ENCODE measurements at regions not wholly inside any gene's neighbourhood (a gene's known extent, or its start where the extent isn't known, plus 50 kb on each side); places are given as distances from the start of the nearest gene placed in this dataset.

- no peaks in the 10 kb centered on the region for H3K36me3 ChIP-seq (ENCODE audit: insufficient read depth)
- H3K4me1 ChIP-seq (ENCODE audit: insufficient read depth) = no peaks in the 10 kb centered on the region
- no peak for DNase-seq (ENCODE audit: extremely low spot score)
- no peak overlapping the region for H3K4me3 ChIP-seq (ENCODE audit: low read depth, low read length)
- no peak overlapping the region for H3K27ac ChIP-seq (ENCODE audit: low read depth)
- 85% methylated on average over 2 of the region's 2 CpGs for WGBS
Measured at GRCh38 chr5:157924490-157924889, 65.5 kb upstream of the CLINT1 start.

DNA sequence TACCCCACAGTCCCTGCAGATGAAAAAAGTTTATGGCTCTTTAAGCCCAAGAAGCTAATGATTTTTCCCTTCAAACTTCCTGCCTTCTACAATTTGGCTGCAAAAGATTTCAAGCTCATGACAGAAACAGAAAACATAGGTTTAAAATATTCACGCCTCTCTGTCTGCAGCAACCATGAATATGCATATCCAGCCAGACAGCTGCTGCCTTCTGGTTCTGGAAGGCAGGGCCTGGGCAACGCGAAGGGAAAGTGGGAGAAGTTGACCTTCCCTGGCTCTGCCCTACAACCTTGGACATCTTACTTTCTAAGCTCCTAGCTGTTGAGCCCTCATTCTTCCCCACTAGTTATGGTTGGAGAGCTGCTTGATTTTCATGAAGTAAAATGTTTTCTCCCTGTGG is 64.8 kb upstream of the CLINT1 start:
- no peak for DNase-seq (ENCODE audit: extremely low spot score)
- no peak overlapping the region for H3K4me3 ChIP-seq (ENCODE audit: low read depth, low read length)
- no peaks in the 10 kb centered on the region for H3K36me3 ChIP-seq (ENCODE audit: insufficient read depth)
- H3K27ac ChIP-seq (ENCODE audit: low read depth) = no peak overlapping the region
- no peaks in the 10 kb centered on the region for H3K4me1 ChIP-seq (ENCODE audit: insufficient read depth)
- WGBS = 86% methylated on average over 3 of the region's 3 CpGs

- no peak for DNase-seq (ENCODE audit: extremely low spot score)
- Histone ChIP-seq H3K4me1 (ENCODE audit: insufficient read depth) (no peaks in the 10 kb centered on the region), H3K4me3 (ENCODE audit: low read depth, low read length) (no peak overlapping the region), H3K27ac (ENCODE audit: low read depth) (no peak overlapping the region), H3K36me3 (ENCODE audit: insufficient read depth) (no peaks in the 10 kb centered on the region)
- over 99% methylated on average over 4 of the region's 4 CpGs for WGBS
Measured at GRCh38 chr5:157922026-157922425, 63.1 kb upstream of the CLINT1 start.

GRCh38 chr5:157920828-157921170 is 61.9 kb upstream of the CLINT1 start:
- WGBS = 96% methylated on average over 3 of the region's 3 CpGs
- H3K4me1 ChIP-seq (ENCODE audit: insufficient read depth) = no peaks in the 10 kb centered on the region
- H3K4me3 ChIP-seq (ENCODE audit: low read depth, low read length) = no peak overlapping the region
- no peak overlapping the region for H3K27ac ChIP-seq (ENCODE audit: low read depth)
- no peak for DNase-seq (ENCODE audit: extremely low spot score)
- H3K36me3 ChIP-seq (ENCODE audit: insufficient read depth) = no peaks in the 10 kb centered on the region

- Histone ChIP-seq H3K36me3 (ENCODE audit: insufficient read depth) (no peaks in the 10 kb centered on the region), H3K4me1 (ENCODE audit: insufficient read depth) (no peaks in the 10 kb centered on the region), H3K27ac (ENCODE audit: low read depth) (peak overlapping the region; percentile 38), H3K4me3 (ENCODE audit: low read depth, low read length) (no peak overlapping the region)
- no peak for DNase-seq (ENCODE audit: extremely low spot score)
- WGBS = 56% methylated on average over 19 of the region's 19 CpGs
Measured at GRCh38 chr5:157918811-157919742, 60.1 kb upstream of the CLINT1 start.

- Histone ChIP-seq H3K4me3 (ENCODE audit: low read depth, low read length) (no peak overlapping the region), H3K4me1 (ENCODE audit: insufficient read depth) (no peaks in the 10 kb centered on the region), H3K27ac (ENCODE audit: low read depth) (peak overlapping the region; percentile 38), H3K36me3 (ENCODE audit: insufficient read depth) (no peaks in the 10 kb centered on the region)
- no peak for DNase-seq (ENCODE audit: extremely low spot score)
- 53% methylated on average over 8 of the region's 8 CpGs for WGBS
Measured at GRCh38 chr5:157917899-157918809, 59.2 kb upstream of the CLINT1 start.

DNA sequence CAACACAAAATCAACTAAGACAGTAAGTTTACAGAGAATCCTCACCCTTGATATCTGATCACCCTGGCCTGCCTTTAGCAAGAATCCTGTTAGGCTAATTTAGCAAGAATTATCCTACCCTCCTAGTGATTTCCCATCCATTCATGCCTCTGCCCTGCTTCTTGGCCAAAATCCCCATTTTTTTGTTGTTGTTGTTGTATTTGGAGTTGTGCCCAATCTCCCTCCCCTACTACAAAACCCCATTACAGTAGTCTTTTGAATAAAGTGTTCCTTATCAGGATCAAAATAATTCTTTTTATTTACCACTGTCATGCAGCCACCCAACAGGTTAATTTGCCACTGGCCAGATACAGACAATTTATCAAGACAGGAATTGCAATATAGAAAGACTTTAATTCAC is 58.5 kb upstream of the CLINT1 start:
- Histone ChIP-seq H3K4me3 (ENCODE audit: low read depth, low read length) (no peak overlapping the region), H3K4me1 (ENCODE audit: insufficient read depth) (no peaks in the 10 kb centered on the region), H3K27ac (ENCODE audit: low read depth) (no peak overlapping the region), H3K36me3 (ENCODE audit: insufficient read depth) (no peaks in the 10 kb centered on the region)
- DNase-seq (ENCODE audit: extremely low spot score) = no peak

DNA sequence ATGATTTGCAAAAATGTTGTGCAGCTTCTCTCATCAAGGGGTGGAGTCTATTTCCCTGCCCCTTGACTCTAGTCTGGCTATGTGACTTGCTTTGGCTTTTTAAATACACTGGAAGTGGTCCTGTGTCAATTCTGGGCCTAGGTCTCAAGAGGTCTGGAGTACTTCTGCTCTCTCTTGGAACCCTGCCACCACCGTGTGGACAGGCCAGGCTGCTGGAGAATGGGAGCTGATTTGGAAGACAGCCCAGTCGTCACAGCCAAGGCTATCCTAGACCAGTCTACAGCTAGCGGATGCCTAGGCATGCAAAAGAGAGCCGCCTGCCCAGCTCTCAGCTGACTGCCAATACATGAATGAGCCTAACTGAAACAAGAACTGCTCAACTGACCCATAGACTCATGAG is 56.7 kb upstream of the CLINT1 start:
- DNase-seq (ENCODE audit: extremely low spot score) = no peak
- Histone ChIP-seq H3K4me1 (ENCODE audit: insufficient read depth) (no peaks in the 10 kb centered on the region), H3K27ac (ENCODE audit: low read depth) (no peak overlapping the region), H3K4me3 (ENCODE audit: low read depth, low read length) (no peak overlapping the region), H3K36me3 (ENCODE audit: insufficient read depth) (no peaks in the 10 kb centered on the region)
- 24% methylated on average over 4 of the region's 4 CpGs for WGBS

DNA sequence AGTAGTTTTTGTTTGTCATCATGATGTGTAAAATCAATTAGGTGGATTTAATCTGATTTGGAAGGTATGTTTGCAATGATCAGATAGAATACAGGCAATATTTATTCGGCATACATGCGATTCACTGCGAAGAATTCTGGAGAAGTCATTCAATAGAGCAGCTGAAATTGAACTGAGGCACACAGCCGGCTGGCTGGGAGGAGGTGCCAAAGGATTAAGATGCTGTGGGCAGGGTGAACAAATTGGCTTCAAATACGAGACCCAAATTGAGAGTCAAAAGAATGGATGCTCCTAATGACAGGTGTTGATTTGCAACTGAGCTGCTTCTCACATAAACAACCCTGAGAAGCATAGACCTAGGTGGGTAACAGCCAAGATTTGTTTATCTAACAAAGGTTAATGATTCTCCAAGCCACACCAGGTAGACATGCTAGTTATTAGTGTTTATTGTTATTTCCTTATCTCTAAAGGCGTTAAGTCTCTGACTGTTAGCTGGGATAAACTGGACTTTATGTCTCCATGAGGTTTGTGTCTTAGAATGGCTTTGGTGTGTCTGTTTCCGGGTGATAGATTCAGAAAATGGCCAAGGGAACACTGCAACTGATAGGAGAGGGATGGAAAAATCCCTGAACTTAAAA is 55.3 kb upstream of the CLINT1 start:
- 69% methylated on average over 7 of the region's 7 CpGs for WGBS
- peak overlapping the region; percentile 39 for H3K27ac ChIP-seq (ENCODE audit: low read depth)
- no peaks in the 10 kb centered on the region for H3K36me3 ChIP-seq (ENCODE audit: insufficient read depth)
- no peak for DNase-seq (ENCODE audit: extremely low spot score)
- no peak overlapping the region for H3K4me3 ChIP-seq (ENCODE audit: low read depth, low read length)
- H3K4me1 ChIP-seq (ENCODE audit: insufficient read depth) = no peaks in the 10 kb centered on the region

- 86% methylated on average over 2 of the region's 2 CpGs for WGBS
- no peak for DNase-seq (ENCODE audit: extremely low spot score)
- Histone ChIP-seq H3K27ac (ENCODE audit: low read depth) (peak overlapping the region; percentile 65), H3K36me3 (ENCODE audit: insufficient read depth) (no peaks in the 10 kb centered on the region), H3K4me1 (ENCODE audit: insufficient read depth) (no peaks in the 10 kb centered on the region), H3K4me3 (ENCODE audit: low read depth, low read length) (no peak overlapping the region)
Measured at GRCh38 chr5:157913575-157913974, 54.6 kb upstream of the CLINT1 start.

DNA sequence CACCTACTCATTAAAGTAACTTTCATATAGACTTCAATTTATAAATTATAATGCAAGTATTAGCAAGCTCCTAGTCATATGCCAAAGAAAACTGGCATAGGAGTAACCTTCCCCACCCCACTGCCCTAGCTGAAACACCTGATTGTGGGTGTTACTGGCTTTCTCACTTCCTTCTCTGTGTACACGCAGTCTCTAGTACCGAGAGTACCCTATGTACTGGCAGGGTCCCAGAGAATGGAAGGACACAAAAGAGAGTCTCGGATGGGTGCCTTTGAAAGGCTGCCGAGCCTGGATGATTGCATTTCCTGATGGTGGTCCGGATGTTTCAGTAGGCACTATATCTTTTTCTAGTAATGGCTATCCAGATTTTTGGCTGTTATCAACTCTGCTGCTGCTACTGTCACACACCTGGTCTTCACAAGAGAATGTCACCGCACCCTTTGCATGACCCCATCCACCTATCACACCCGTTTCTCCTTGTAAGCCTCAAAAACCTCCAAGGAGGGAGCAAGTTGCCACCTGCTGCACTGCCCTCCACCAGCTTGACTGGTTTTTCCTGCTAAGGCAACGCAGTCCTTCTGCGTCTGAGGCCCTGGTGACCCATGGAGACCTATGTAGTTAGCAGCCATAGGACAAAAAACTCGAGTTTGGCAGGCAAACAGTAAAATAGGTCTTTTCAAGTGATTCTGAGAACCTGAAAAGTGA is 53.8 kb upstream of the CLINT1 start:
- DNase-seq (ENCODE audit: extremely low spot score) = peak; percentile 74
- Histone ChIP-seq H3K4me1 (ENCODE audit: insufficient read depth) (no peaks in the 10 kb centered on the region), H3K36me3 (ENCODE audit: insufficient read depth) (no peaks in the 10 kb centered on the region), H3K4me3 (ENCODE audit: low read depth, low read length) (no peak overlapping the region), H3K27ac (ENCODE audit: low read depth) (peak overlapping the region; percentile 65)
- 71% methylated on average over 10 of the region's 10 CpGs for WGBS

DNA sequence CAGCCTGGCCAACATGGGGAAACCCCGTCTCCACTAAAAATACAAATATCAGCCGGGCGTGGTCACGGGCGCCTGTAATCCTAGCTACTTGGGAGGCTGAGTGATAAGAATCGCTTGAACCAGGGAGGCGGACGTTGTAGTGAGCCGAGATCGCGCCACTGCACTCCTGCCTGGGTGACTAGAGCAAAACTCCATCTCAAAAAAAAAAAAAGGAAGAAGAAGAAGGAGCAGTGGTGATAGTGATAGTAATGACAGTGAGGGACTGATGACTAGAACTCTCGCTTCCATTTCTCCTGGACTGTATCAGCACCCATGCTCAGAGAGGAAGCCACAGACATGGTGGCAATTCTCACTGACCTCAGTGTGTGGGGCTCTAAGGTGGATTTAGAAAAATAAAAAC is 52.6 kb upstream of the CLINT1 start:
- Histone ChIP-seq H3K4me1 (ENCODE audit: insufficient read depth) (no peaks in the 10 kb centered on the region), H3K27ac (ENCODE audit: low read depth) (no peak overlapping the region), H3K36me3 (ENCODE audit: insufficient read depth) (no peaks in the 10 kb centered on the region), H3K4me3 (ENCODE audit: low read depth, low read length) (no peak overlapping the region)
- WGBS = 92% methylated on average over 12 of the region's 12 CpGs
- DNase-seq (ENCODE audit: extremely low spot score) = no peak
